NCI-H226 (cell line): ENCODE measurements at regions not wholly inside any gene's neighbourhood (a gene's known extent, or its start where the extent isn't known, plus 50 kb on each side); places are given as distances from the start of the nearest gene placed in this dataset.
"Not testable (repeated sequence)": the region's sequence is repeated elsewhere in the genome, so short reads cannot be mapped to it uniquely, and the experiment has no call there.

Experiments used
- DNase-seq: peaks from one replicate; pipeline ENCODE4 v3.0.0-alpha.2; 2015

- DNase-seq, result peak; percentile 76
Measured at GRCh38 chr5:68114378-68115040, 101.0 kb upstream of the PIK3R1 start.

- no peak for DNase-seq
Measured at GRCh38 chr5:68112658-68113057, 102.9 kb upstream of the PIK3R1 start.

GRCh38 chr5:68110894-68111293 is 104.7 kb upstream of the PIK3R1 start:
- no peak for DNase-seq

- DNase-seq, result no peak
Measured at GRCh38 chr5:68110264-68110663, 105.3 kb upstream of the PIK3R1 start.

- DNase-seq, result not testable (repeated sequence)
Measured at GRCh38 chr5:68104217-68104616, 111.3 kb upstream of the PIK3R1 start.

- DNase-seq, result not testable (repeated sequence)
Measured at GRCh38 chr5:68103297-68103696, 112.3 kb upstream of the PIK3R1 start.

GRCh38 chr5:68099327-68099726 is 116.2 kb upstream of the PIK3R1 start:
- no peak for DNase-seq

GRCh38 chr5:68093455-68094159 is 121.9 kb upstream of the PIK3R1 start:
- DNase-seq, result no peak

GRCh38 chr5:68088302-68088701 is 127.3 kb upstream of the PIK3R1 start:
- DNase-seq, result peak; percentile 69

- DNase-seq, result peak; percentile 12
Measured at GRCh38 chr5:68087866-68088265, 127.7 kb upstream of the PIK3R1 start.

- DNase-seq, result no peak
Measured at GRCh38 chr5:68086857-68087256, 128.7 kb upstream of the PIK3R1 start.

GRCh38 chr5:68086439-68086838 is 129.1 kb upstream of the PIK3R1 start:
- no peak for DNase-seq

GRCh38 chr5:68084396-68084795 is 131.2 kb upstream of the PIK3R1 start:
- no peak for DNase-seq

GRCh38 chr5:68080282-68081050 is 135.1 kb upstream of the PIK3R1 start:
- no peak for DNase-seq

GRCh38 chr5:68077349-68077894 is 138.1 kb upstream of the PIK3R1 start:
- no peak for DNase-seq

GRCh38 chr5:68074633-68075032 is 140.9 kb upstream of the PIK3R1 start:
- DNase-seq, result no peak

GRCh38 chr5:68074048-68074632 is 141.4 kb upstream of the PIK3R1 start:
- DNase-seq, result no peak

GRCh38 chr5:68071736-68072135 is 143.8 kb upstream of the PIK3R1 start:
- no peak for DNase-seq

- DNase-seq, result no peak
Measured at GRCh38 chr5:68071282-68071632, 144.3 kb upstream of the PIK3R1 start.

GRCh38 chr5:68070591-68071281 is 144.8 kb upstream of the PIK3R1 start:
- no peak for DNase-seq

GRCh38 chr5:68067976-68068603 is 147.5 kb upstream of the PIK3R1 start:
- DNase-seq, result no peak

GRCh38 chr5:68067291-68067690 is 148.3 kb upstream of the PIK3R1 start:
- DNase-seq, result no peak
